ENCODE measurements at regions not wholly inside any gene's neighbourhood (a gene's known extent, or its start where the extent isn't known, plus 50 kb on each side); places are given as distances from the start of the nearest gene placed in this dataset.
A peak's percentile ranks its signal among the peaks of the same experiment; 100 is the strongest.

DNA sequence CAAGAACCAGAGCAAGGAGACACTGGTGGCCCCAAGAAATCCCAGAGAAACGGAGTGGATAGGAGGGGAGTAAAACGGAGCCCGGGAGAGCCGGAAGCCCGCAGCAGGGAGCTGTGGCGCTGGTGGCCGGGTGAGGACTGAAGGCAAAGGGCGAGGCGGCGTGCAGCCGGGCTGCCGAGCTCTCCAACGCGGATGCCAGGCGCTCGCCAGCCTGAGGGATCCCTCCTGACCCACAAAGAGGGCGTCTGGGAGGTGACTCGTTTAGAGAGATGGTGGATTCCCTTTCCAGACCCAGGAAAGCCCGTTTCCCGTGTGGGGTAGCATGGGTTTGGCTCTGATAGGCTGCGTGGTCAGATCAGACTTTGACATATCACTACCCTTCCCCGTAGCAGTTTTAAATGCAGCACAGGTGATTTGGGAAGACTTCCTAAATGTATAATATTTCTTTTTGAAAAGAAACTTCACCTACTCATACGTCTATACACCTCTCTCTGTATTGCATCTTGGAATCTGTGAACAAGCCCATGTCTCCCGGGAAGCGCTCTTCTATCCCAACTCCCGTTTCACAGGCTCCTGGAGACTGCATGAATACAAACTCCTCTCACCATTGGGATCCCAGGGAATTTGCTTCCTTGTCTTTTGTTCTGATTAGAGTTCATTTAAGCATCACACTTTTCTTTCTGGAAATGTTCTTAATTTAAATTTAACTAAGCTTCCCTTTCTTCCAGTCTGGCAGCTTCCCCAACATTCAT is 158.1 kb downstream of the C9orf152 start:
- no peak for DNase-seq (ENCODE audit: low read depth in 2 of 2)

DNA sequence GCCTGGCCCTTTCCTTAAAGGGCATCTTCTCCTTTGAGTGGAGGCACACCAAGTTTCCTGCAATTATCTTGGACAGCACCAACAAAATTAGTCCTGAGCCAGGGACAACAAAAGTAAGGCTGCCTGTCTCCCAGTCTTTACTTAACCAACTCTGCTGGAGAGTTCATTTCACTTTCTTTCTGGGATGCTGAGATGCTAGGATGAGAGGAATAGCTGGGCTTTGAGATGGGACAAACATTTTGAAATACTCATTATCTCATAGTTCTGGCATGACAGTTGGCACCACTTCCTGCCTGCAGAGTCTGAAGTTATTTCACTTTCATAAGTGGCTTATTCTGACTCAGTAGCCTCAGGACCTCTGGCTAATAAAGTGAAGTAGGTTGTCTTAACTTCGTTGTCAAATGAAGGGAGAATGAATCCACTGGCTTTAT is 157.0 kb downstream of the C9orf152 start:
- DNase-seq (ENCODE audit: low read depth in 2 of 2) = peak; percentile 69 to 74

DNA sequence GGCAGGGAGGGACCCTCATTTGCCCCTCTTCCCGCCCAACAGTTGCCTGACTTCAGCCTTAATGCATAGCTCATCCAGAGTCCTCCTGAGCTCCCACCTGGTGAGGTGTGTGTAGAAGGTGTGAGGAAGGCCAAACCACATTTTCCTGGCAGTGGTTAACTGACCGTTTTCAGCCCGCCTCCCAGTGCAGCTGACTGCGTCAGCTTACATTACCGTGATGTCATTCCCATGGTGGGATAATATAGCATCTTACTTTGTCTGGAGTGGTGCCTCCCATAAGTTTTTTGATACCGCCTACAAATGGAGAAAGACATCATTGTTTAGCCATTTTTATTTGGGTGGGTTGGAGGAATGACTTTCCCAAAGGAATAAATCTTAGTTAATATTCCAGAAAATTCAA is 151.9 kb downstream of the C9orf152 start:
- DNase-seq (ENCODE audit: low read depth in 2 of 2) = no peak

DNA sequence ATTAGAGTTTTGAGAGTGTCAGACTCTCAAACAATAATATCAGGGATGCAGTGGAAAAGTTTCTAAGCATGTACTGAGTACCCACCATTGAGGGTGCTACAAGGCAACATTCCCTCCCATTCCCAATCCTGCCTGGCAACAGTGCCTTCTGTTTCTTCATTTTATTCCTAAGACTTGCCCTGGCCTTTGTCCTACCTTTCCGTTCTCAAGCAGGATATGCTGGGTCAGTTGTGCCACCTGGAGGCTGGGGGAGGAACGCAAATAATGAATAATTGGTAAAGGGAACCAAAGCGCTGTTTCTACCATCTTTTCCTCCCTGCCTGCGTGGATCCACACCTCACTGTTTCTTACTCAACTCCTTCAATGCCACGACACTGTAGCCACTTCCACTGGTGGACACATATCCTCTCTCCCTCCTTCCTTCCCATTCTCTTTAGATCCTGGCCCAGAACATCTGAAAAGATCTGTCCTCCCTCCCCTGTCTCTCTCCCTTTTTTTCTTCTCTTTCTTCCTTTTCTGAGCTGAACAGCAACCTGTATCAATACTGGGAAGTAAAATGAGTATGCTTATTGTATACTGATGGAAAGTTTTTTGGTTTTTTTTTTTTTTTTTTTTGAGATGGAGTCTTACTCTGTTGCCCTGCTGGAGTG is 149.5 kb downstream of the C9orf152 start:
- DNase-seq (ENCODE audit: low read depth in 2 of 2) = no peak

DNA sequence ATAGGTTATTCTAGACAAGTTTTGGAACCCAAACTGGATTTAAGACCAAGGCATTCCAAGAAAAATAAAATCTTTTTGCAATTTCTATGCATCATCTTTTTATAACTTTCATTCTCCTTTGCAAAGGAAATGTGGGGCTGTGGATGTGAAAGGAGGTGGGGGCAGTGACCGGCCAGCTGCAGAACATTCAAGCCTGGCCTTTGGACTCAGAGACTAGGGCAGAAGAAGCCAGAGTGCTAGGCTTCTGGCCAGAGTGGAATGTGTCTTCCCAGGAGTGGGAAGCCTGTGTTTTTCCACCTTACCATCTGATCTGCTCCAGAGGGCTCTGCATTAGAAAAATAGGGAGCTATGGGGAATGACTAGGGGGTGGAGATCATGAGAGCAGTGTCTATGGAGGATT is 148.5 kb downstream of the C9orf152 start:
- DNase-seq (ENCODE audit: low read depth in 2 of 2) = no peak

DNA sequence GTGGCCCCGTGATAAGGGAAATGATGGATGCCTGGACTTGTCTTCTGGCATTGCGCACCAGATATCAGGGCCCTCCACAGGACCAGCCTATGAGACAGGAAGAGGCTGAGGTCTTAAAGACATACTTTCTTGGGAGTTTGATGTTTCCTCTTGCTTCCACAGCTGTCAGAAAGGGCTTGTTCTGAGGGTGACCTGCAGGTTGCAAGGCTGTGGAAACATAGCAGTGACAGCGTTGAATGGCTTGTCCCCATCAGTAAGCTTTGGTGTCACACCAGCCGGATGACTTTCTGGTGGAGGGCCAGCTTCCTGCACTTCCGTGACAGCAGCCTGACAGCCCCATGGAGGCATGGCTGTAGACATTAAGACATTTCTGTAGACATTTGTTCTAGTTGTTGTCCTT is 143.2 kb downstream of the C9orf152 start:
- DNase-seq (ENCODE audit: low read depth in 2 of 2) = no peak

DNA sequence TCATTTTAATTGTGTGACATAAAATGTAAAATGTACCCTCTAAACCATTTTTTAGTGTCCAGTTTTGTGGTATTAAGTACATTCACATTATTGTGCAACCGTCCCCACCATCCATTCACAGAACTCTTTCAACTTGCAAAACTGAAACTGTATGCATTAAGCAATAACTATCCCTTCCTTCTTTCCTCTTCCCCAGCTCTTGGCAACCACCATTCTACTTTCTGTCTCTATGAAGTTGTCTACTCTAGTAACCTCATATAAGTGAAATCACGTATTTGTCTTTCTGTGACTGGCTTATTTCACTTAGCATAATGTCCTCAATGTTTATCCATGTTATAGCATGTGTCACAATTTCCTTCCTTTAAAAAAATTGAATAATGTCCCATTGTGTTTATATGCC is 142.4 kb downstream of the C9orf152 start:
- no peak for DNase-seq (ENCODE audit: low read depth in 2 of 2)

DNA sequence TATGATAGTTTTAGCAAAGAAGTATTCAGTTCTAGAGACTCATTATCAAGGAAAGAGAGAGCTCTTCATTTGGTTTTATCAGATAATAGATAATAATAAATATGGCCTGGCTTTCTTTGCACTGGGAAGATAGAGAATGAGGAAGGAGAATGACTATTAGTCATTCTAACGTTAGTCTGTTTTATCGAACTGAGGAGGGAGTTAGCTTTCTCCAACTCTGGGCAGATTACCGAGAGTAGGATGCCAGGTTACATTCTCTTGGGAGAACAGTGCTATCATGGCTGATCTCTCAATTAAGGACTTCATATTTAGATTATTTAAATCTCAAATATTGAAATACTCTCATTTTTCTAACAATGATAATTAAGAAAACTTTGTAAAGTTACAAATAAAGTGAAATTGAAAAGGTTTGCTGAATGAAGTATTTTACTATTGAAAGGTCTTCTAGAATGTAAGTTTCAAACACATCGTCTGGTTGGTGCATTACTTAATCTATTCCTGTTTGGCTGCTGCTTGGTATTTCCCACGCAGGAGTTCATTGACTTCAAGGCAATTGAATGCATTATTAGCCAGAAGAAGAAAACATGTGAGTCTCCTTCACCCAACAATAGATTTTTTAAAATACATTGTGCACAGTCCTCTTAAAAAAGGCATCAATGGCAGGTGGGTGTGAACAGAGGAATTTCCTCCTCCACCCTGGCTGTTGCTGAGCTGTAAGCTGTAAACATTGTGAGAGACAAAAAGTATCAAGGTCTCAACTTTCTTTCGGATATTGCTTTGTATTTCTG is 140.8 kb downstream of the C9orf152 start:
- no peak for DNase-seq (ENCODE audit: low read depth in 2 of 2)

DNA sequence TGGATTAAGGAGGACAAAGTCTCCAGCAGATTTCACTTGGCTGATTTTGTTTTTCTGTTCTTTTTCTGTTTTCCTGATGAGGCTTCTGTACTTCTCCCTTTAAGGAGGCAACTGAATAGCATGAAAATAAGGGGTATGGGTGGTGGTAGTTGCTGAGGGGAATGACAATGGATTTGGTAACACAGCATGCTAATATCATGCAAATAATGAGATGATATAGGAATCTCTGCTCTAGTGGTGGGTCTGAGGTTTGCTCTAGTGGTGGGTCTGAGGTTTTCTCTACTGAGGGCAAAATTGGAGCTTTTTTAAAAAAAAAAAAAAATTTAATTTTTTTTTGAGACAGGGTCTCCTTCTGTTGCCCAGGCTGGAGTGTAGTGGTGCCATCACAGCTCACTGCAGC is 139.7 kb downstream of the C9orf152 start:
- no peak for DNase-seq (ENCODE audit: low read depth in 2 of 2)

DNA sequence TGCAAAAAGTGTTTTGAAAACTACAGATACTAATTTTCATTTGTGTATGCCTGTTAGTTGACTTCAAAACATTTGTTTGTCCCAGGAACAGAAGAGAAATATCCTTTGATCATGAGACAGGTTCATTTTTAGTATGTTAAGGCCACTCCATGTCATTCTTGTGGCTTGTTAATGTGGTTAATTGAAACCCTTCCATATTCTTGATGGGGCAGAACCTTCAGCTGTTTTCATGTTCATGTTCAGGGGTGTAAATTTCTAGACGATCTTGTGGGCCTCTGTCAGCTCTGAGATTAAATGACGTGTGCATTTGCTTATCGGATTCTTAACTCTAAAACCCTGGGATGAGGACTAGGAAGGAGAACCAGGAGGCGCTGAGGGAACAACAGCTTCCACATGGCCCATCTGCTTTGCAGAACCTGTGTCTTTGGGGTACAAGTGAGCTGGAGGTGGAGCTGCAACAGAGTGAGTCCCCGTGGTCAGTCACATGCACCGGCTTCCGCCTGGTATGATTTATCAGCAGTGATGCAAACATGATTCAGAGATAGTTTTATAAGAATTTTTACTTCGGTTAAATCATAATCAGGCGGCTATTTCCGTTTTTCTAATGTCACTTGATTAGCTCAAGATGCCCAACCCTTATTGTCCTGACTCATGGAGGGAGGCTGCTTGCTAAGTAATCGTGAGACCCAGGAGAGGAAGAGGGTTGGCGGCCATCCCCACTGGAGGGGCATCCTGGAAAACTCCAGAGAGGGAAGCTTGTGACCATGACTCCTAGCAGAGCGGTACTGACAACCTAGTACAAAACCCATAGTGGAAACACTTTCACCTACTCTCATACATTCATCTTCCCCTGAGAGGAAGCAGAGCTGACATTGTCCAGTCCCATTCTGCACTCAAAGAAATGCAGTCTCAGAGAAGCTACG is 138.4 kb downstream of the C9orf152 start:
- DNase-seq (ENCODE audit: low read depth in 2 of 2) = peak; percentile 71 to 76

DNA sequence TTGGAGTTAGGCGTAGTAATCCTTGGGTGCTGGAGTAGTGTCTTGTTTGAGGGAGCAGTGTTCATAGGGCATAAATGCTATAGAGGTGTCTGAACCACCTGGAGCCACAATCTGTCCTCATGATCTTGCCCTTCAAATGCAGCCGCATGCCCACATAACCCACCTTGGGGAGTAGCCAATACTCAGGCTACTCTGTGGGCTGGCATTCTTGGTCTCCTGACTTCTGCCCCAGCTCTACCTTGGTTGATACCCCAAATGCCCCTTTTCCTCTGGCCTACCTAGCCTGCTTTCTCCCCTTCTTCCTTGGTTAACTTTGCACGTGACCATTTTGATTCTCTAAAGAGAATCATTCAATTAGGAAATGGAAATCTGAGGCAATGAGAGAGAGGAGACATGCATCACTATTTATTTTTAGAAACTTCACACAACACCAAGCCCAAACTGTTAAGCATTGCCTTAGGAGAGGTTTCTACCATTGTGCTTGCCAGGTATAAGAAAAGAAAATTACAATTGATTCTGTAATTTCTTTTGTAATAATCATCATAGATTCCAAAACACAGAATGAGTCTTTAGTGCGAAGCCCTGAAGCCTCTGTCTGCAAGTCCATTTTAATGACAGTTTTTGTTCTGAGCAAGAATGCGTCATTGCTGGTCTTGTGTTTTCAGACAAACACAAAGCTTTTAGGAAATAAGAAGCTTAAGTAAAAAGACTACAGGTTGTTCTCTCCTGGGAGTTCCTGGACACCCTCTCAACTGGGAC is 135.2 kb downstream of the C9orf152 start:
- no peak for DNase-seq (ENCODE audit: low read depth in 2 of 2)

DNA sequence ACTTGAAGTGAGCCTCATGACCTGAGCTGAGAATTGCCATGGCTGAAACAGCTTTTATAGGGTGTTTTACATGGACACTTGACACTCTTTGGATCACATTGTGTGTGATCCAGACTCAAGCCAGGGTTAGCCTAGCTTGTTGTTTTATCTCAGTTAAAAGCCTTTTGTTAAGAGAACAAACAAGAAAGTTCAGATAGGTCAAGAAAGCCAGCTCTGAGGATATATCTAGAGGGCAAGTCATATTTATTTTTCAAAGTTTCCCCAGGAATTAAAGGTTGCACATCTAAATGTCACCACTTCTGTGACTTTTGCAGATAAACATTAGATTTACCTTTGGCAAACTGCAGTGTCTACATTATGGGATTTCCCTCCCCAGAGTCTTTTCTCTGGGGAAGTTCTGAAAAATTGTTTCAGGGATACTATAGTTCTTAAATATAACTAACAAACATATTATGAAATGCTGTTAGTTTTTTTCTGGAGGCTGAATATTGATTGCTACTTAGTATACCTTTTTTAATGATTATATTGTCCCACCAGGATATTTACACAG is 134.5 kb downstream of the C9orf152 start:
- DNase-seq (ENCODE audit: low read depth in 2 of 2) = no peak

DNA sequence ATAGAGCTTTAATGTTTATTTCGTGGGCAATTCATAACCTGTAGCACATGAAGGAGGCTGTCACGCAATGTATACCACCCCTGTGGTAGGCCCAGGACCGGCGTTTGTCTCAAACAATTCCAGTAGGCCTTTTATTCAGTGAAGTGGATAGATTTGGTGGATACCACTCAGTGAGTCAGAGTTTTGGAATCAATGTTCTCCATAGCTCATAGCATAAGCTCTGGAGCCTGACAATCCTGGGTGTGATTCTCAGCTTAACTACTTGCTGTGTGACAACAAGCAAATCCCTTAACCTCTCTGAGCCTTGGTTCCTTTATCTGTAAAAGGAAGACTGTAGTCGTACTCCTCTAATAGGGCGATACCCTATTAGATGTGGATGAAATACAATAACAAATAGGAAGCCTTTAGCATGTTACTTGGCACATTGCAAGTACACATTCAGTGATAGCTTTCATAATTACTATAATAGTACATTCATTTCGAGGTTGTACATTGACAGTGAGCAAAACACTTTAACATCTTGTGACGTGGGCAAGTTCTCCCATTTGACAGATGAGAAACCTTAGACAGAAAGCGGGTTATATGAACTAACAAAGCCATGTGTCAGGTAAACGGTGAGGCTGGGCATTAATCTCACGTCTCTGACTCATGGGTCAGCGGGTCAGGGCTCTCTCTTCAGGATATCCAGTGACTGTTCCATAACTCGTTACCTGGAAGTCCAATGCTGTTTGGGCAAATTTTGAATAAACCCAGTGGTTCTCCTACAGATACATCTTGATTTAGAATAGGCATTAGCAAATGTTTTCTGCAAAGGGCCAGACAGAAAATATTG is 130.8 kb downstream of the C9orf152 start:
- DNase-seq (ENCODE audit: low read depth in 2 of 2) = peak in 1 of 2 experiments; percentile 43

DNA sequence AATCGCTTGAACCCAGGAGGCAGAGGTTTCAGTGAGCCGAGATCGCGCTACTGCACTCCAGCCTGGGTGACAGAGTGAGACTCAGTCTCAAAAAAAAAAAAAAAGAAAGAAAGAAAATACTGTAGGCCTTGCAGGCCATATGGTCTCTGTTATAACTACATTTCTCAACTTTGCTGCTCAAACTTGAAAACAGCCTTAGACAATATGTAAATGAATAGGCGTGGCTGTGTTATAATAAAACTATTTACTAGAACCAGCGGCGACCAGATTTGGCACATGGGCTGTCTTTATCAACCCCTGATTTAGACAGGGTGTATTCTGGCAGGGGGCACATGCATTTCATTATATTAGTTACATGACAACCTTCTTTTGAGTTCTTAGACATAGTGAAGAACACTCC is 130.0 kb downstream of the C9orf152 start:
- DNase-seq (ENCODE audit: low read depth in 2 of 2) = peak in 1 of 2 experiments; percentile 35

DNA sequence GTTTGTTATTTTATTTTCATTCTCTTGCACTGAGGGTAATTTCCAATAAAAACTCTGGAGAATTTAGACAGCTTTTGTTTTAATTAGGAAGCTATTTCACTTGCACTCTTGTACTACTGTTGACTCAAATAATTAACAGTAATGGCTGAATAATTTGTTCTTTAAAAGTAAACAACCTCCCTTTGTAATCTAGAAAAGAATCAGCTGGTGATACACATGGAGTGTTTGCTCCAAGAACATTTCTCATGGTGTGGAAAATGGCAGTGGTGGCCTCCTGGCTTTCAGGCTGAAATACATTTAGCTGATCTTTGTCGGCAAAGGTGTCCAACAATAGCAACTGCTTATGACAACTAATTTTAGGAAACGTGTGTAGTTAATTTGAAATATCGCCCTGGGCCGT is 129.4 kb downstream of the C9orf152 start:
- DNase-seq (ENCODE audit: low read depth in 2 of 2) = no peak

DNA sequence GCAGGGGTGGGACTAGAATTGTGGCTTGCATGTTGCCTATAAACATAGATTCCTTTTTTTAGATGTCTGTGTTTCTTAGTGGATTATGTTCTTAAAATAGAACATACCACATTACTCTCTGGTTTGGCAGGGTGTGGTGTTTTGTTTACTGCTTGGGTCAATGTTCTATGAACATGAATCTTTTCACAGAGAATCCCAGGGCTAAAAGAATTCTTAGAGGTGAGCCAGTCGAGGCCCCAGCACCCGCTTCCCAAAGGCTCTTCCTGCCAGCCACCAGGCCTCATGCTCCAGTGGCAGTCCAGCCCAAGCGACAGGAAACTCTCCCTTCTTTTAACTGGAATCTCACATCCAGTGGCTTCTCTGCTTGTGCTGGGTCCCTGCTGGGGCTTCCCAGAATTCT is 126.6 kb downstream of the C9orf152 start:
- DNase-seq (ENCODE audit: low read depth in 2 of 2) = no peak

DNA sequence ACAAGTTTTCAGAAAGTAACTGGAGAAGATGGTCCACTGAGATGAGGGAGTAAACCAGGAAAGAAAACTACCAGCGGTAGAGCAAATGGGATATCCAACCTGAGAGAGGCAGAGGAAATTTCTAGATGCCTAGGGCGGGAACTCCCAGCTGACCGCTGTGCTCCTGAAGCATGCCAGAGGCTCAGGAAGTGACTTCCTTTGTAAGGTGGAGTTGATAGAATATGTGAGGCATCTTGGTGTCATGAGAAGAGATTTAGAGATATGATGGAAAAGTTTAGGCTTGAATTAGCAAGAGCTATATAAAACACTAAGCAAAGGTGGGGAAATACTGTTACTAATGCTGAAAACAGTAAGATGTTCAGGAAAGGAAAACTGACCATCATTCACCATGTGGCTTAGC is 124.1 kb downstream of the C9orf152 start:
- no peak for DNase-seq (ENCODE audit: low read depth in 2 of 2)

DNA sequence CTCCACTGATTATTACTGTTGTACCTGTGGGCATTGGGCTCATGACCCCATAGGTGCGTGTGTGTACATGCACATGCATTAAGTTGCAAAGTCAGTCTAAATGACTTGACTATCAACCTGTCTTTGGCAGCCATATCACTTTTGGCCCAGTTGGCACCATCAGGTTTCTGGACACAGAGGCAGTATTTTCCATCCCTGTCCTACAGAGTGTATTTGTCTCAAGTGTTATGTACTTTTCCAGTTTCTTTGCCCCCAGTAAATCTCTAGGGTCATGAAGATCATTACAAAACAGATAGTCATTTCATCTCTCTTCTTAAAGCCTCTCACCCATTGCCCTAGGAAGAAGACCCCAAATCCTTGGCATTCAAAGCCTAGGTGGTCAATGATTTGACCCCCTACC is 121.4 kb downstream of the C9orf152 start:
- DNase-seq (ENCODE audit: low read depth in 2 of 2) = no peak

DNA sequence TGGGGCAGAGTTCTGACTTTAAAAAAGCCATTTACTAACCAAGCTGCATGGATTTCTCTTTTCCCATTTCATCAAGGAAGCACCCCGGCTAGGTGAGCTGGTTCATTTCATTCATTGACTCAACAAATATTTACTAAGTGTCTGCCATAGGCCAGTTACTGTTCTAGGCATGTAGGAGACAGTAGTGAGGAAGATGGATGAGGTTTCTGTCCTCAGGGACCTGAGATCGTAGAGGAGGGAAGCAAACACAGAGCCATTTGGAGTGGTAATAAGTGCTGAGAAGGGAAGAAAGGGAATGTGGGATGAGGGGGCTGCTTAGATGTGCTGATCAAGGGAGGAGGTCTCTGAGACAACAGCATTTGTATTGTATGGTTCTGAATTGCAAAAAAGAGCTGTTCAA is 120.4 kb downstream of the C9orf152 start:
- DNase-seq (ENCODE audit: low read depth in 2 of 2) = no peak

DNA sequence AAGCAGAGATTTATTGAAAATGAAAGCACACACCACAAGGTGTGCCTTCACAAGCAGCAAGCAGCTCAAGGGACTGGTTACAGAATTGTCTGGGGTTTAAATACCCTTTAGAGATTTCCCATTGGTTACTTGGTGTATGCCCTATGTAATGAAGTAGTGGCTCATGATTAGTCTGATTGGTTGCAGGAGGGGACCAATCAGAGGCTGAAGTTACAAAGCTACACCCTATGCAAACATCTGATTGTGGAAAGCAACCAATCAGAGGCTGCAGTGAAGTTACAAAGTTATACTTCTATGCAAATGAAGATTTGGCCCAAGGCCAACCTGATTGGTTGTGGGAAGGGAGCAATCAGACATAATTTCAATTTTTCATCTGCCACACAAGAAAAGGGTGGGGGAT is 119.9 kb downstream of the C9orf152 start:
- no peak for DNase-seq (ENCODE audit: low read depth in 2 of 2)
